22Rv1 (cell line): ENCODE measurements at regions not wholly inside any gene's neighbourhood (a gene's known extent, or its start where the extent isn't known, plus 50 kb on each side); places are given as distances from the start of the nearest gene placed in this dataset.

ENCODE experiments used
- ZFX ChIP-seq: fragments of 450-650 bp; IDR thresholded peaks from 2 replicates; pipeline ENCODE4 v1.6.1; 2017; ENCODE audit warnings: antibody characterized with exemption, borderline replicate concordance
- TF ChIP-seq, protein P1 (sequence below): fragments of 450-650 bp; IDR thresholded peaks from 2 replicates; pipeline ENCODE4 v1.5.1; 2017; ENCODE audit warnings: mild to moderate bottlenecking

DNA sequence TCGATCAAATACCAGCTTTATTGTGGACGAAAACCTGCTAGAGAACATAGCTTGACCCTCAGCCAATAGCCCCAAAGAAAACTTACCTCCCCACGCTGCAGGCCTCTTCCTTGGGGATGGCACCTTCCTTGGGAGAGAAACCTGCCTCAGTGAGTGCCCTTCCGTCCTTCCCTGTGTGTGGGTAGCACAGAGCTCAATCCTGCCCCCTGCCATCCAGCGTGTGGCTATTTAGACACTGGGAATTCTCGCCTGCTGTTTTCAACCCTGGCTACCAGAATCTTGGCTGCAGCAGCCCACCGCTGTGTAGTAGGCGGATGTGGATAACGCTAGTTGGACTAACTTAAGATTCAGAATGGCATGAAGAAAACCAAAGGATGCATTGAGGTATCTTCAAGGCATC is 238.2 kb downstream of the TEX36 start:
- TF ChIP-seq, protein P1, sequence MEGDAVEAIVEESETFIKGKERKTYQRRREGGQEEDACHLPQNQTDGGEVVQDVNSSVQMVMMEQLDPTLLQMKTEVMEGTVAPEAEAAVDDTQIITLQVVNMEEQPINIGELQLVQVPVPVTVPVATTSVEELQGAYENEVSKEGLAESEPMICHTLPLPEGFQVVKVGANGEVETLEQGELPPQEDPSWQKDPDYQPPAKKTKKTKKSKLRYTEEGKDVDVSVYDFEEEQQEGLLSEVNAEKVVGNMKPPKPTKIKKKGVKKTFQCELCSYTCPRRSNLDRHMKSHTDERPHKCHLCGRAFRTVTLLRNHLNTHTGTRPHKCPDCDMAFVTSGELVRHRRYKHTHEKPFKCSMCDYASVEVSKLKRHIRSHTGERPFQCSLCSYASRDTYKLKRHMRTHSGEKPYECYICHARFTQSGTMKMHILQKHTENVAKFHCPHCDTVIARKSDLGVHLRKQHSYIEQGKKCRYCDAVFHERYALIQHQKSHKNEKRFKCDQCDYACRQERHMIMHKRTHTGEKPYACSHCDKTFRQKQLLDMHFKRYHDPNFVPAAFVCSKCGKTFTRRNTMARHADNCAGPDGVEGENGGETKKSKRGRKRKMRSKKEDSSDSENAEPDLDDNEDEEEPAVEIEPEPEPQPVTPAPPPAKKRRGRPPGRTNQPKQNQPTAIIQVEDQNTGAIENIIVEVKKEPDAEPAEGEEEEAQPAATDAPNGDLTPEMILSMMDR, result no peak
- no peak for TF ChIP-seq ZFX
